ENCODE measurements at regions not wholly inside any gene's neighbourhood (a gene's known extent, or its start where the extent isn't known, plus 50 kb on each side); places are given as distances from the start of the nearest gene placed in this dataset.

DNA sequence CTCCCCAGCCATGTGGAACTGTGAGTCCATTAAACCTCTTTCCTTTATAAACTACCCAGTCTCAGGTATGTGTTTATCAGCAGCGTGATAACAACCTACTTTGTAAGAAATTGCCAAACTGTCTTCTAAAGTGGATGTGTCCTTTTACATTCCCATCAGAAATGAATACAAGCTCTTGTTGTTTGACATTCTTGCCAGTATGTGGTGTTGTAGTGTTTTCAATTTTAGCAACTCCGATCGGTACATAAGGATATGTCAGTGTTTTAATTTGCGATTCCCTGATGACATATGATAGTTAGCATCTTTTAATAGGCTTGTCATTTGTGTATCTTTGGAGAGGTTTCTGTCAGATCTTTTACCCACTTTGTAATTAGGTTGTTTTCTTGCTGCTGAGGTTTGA is 1156.3 kb upstream of the CRIM1 start:
- no peak overlapping the region for H3K27ac ChIP-seq (ENCODE audit: low read depth in 2 of 2, low read length in 1 of 2)
- H3K9me2 ChIP-seq, result no peaks in the 10 kb centered on the region
- no peaks in the 10 kb centered on the region for H3K4me1 ChIP-seq (ENCODE audit: control insufficient read depth in 1 of 2, insufficient read depth in 2 of 2, low read depth in 1 of 2, low read length in 1 of 2)
- no peaks in the 10 kb centered on the region for H3K36me3 ChIP-seq (replicated peaks in 1 of 2; ENCODE audit: control insufficient read depth in 1 of 2, insufficient read depth in 2 of 2, low read length in 1 of 2)
- H3K9ac ChIP-seq, result no peak overlapping the region
- no peak overlapping the region for H3K4me2 ChIP-seq
- H3K27me3 ChIP-seq (ENCODE audit: insufficient read depth), result no peaks in the 10 kb centered on the region
- 20% methylated on average over 4 of the region's 4 CpGs for WGBS (ENCODE audit: low lambda C conversion rate)
- no peaks in the 10 kb centered on the region for H4K20me1 ChIP-seq (ENCODE audit: insufficient read depth)
- no peak overlapping the region for H2AFZ ChIP-seq (ENCODE audit: low read depth)
- H3F3A ChIP-seq (replicated peaks; ENCODE audit: insufficient read depth), result no peaks in the 10 kb centered on the region
- H3K9me3 ChIP-seq, result no peaks in the 10 kb centered on the region
- H3K4me3 ChIP-seq (ENCODE audit: low read depth in 2 of 2, low read length in 1 of 2), result no peak overlapping the region
- DNase-seq, result no peak
- ChIA-PET POLR2A (no interaction called here), CTCF (interaction anchor here (0.6 to 1.0 kb wide), 3 partner anchors 20 to 211 kb away, joined by 3 read pairs; no protein-coding TSS in a partner anchor)
- TF ChIP-seq RFX5 (IDR thresholded peaks at IDR 0.05; ENCODE audit: low read length) (no peak), NFIC (IDR thresholded peaks at IDR 0.05; ENCODE audit: borderline replicate concordance) (no peak)
- TF ChIP-seq, protein P1, sequence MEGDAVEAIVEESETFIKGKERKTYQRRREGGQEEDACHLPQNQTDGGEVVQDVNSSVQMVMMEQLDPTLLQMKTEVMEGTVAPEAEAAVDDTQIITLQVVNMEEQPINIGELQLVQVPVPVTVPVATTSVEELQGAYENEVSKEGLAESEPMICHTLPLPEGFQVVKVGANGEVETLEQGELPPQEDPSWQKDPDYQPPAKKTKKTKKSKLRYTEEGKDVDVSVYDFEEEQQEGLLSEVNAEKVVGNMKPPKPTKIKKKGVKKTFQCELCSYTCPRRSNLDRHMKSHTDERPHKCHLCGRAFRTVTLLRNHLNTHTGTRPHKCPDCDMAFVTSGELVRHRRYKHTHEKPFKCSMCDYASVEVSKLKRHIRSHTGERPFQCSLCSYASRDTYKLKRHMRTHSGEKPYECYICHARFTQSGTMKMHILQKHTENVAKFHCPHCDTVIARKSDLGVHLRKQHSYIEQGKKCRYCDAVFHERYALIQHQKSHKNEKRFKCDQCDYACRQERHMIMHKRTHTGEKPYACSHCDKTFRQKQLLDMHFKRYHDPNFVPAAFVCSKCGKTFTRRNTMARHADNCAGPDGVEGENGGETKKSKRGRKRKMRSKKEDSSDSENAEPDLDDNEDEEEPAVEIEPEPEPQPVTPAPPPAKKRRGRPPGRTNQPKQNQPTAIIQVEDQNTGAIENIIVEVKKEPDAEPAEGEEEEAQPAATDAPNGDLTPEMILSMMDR (IDR thresholded peaks at IDR 0.05), result peak; percentile 49
- H3K79me2 ChIP-seq (ENCODE audit: insufficient read depth), result no peaks in the 10 kb centered on the region

- H4K20me1 ChIP-seq (ENCODE audit: insufficient read depth), result no peaks in the 10 kb centered on the region
- H3F3A ChIP-seq (replicated peaks; ENCODE audit: insufficient read depth), result no peaks in the 10 kb centered on the region
- no peaks in the 10 kb centered on the region for H3K4me1 ChIP-seq (ENCODE audit: control insufficient read depth in 1 of 2, insufficient read depth in 2 of 2, low read depth in 1 of 2, low read length in 1 of 2)
- no peaks in the 10 kb centered on the region for H3K9me2 ChIP-seq
- H3K79me2 ChIP-seq (ENCODE audit: insufficient read depth), result no peaks in the 10 kb centered on the region
- H3K9me3 ChIP-seq, result no peaks in the 10 kb centered on the region
- 8% methylated on average over 4 of the region's 4 CpGs for WGBS (ENCODE audit: low lambda C conversion rate)
- no peak for DNase-seq
- H3K4me3 ChIP-seq (ENCODE audit: low read depth in 2 of 2, low read length in 1 of 2), result no peak overlapping the region
- H3K9ac ChIP-seq, result no peak overlapping the region
- H3K36me3 ChIP-seq (replicated peaks in 1 of 2; ENCODE audit: control insufficient read depth in 1 of 2, insufficient read depth in 2 of 2, low read length in 1 of 2), result no peaks in the 10 kb centered on the region
- ChIA-PET POLR2A (no interaction called here), CTCF (no interaction called here)
- no peak overlapping the region for H2AFZ ChIP-seq (ENCODE audit: low read depth)
- TF ChIP-seq YY1 (IDR thresholded peaks at IDR 0.05; ENCODE audit: low read depth), result no peak
- TF ChIP-seq NRF1 (IDR thresholded peaks at IDR 0.05; ENCODE audit: low read depth, low read length), result no peak
- TF ChIP-seq, protein P1 (IDR thresholded peaks at IDR 0.05), result no peak
- TF ChIP-seq FOXJ3 (CRISPR knock-in tag; IDR thresholded peaks at IDR 0.05), result no peak
- no peak for TF ChIP-seq EP300 (IDR thresholded peaks at IDR 0.05; ENCODE audit: borderline replicate concordance in 1 of 2, low read depth in 1 of 2, low read length in 1 of 2)
- TF ChIP-seq ZBTB33 (IDR thresholded peaks at IDR 0.05; ENCODE audit: borderline replicate concordance, low read depth), result no peak
- TF ChIP-seq CHD2 (IDR thresholded peaks at IDR 0.05; ENCODE audit: low read length, partially characterized antibody), result no peak
- no peak for TF ChIP-seq USF1 (IDR thresholded peaks at IDR 0.05; ENCODE audit: borderline replicate concordance, low read depth)
- TF ChIP-seq GABPA (IDR thresholded peaks at IDR 0.05; ENCODE audit: low read depth), result no peak
- TF ChIP-seq, protein P2, sequence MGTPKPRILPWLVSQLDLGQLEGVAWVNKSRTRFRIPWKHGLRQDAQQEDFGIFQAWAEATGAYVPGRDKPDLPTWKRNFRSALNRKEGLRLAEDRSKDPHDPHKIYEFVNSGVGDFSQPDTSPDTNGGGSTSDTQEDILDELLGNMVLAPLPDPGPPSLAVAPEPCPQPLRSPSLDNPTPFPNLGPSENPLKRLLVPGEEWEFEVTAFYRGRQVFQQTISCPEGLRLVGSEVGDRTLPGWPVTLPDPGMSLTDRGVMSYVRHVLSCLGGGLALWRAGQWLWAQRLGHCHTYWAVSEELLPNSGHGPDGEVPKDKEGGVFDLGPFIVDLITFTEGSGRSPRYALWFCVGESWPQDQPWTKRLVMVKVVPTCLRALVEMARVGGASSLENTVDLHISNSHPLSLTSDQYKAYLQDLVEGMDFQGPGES (IDR thresholded peaks at IDR 0.05; ENCODE audit: low read depth, low read length), result no peak
- no peak for TF ChIP-seq NFIC (IDR thresholded peaks at IDR 0.05; ENCODE audit: borderline replicate concordance)
- TF ChIP-seq ELF1 (IDR thresholded peaks at IDR 0.05), result no peak
- TF ChIP-seq RCOR1 (IDR thresholded peaks at IDR 0.05; ENCODE audit: low read length), result no peak
- TF ChIP-seq MAX (IDR thresholded peaks at IDR 0.05; ENCODE audit: low read depth), result no peak
- TF ChIP-seq TCF12 (IDR thresholded peaks at IDR 0.05), result no peak
- no peak for TF ChIP-seq JUND (IDR thresholded peaks at IDR 0.05)
- no peak for TF ChIP-seq TAF1 (IDR thresholded peaks at IDR 0.05; ENCODE audit: borderline replicate concordance, low read depth, low read length)
- TF ChIP-seq GATA2 (CRISPR knock-in tag; IDR thresholded peaks at IDR 0.05), result no peak
- no peak overlapping the region for H3K27ac ChIP-seq (ENCODE audit: low read depth in 2 of 2, low read length in 1 of 2)
- no peaks in the 10 kb centered on the region for H3K27me3 ChIP-seq (ENCODE audit: insufficient read depth)
- H3K4me2 ChIP-seq, result no peak overlapping the region
Measured at GRCh38 chr2:35185861-35186412, 1169.6 kb upstream of the CRIM1 start.

Measured in SK-N-SH (cell line).